ENCODE measurements at regions not wholly inside any gene's neighbourhood (a gene's known extent, or its start where the extent isn't known, plus 50 kb on each side); places are given as distances from the start of the nearest gene placed in this dataset.

DNA sequence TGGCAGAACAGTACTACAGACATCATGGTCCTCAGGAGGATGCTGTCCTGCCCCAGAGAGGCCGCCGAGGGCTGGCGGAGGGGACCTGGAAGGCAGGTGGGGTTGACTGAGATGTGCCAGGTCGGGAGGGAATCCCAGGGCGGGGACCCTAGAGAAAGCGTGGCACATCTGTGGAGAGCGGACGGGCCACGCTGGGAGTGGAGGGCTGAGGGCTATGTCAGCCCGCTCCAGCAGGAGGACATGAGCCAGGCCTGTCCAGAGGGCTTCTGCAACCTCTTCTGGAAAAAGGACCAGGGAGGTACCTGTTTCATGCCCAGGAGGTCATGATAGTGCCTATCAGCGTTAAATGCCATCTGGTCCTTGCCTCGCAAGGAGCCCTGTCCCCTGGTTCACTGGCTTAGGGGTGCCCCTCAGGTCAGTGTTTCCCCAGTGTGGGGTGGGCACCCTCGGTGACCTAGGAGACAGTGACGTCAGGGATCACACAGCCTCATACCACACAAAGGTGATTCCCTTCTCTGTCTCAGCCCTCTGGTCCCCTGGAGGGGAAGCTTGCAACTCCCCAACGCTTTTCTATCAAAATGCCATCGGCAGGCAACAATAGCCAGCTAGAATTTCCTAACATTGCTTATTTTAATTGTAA is 103.6 kb upstream of the IER5L start:
- no peak for DNase-seq

DNA sequence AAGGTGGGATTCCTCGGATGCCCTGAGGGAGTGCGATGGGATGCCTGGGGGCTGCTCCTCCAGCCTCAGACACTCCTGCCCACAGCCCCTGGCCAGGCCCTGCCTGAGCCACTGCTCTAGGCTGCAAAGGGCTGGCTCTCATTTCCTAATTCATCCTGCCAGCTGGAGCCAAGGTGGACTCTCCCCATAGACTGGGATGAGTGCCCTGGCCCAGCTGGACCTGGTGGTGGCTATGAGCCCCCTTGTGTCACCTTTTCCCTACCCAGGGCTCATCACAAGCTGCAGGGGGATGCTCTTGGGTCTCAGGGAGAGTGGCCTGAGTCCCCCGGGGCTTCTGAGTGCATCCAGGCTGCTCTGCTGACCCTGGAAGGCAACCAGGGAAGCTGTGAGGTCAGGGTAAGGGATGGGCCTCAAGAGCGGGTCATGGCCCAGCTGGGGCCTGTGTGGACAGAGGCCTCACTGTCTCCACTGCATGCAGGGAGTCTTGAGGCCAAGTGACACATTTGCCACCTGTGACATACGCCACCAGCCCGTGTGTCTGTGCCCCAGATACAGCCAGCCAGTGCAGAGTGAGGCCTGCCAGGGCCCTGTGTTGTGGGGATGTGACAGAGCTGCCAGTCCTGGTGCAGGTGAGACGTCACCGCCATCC is 102.7 kb upstream of the IER5L start:
- no peak for DNase-seq

DNA sequence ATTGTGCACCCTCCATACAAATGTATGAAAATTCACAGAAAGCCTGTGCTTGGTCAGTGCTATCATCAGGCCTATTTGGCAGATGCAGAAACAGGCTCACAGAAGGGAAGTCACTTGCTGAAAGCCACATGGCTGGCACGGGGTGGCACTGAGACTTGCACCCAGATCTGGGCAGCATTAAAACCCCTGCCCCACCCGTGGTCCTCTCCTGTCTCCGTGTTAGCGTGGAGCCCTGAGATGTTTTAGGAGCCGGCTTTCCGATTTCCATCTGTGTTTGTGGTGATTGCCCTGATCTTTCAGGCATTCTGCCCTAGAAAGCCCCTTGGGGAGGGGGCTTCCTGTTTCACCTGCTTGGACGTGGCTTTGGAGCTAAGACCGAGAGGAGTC is 102.2 kb upstream of the IER5L start:
- no peak for DNase-seq

DNA sequence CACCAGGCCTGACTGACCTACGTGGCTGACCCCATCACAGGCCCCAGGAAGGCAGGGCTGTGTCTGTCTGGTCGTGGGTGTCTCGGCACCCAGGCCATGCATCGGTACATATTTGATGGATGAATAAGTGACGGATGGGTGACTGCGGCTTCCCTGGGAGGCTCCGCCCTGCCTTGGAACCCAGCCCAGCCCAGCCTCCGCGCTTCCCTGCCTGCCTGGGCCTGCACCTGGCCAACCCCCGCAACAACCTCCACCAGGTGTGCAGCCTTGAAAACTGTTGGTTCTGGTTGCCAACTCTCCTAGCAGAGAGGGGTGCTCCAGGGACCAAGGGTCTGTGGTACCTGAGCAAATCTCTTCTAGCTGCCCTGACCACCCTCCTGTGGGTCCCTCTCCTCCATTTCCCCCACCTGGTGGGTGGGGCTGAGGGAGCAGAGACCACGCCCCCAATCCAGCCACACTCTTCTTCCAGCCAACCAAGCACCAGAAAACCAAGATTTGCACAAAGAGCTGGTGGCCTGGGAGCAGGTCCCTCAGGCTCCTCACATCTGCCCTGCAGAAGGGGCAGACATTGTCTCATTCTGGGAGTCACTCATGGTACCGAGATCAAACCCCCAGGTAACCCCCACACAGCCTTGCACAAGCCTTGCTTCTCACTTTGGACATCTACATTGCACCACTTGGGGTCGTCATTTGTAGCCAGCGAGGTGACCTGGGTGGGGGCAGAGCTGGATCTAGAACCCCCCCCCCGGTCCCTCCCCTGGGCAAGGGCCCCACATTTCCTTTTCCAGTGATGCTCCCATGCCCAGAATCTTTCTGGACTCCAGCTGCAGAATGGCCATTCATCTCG is 100.6 kb upstream of the IER5L start:
- DNase-seq, result peak; percentile 38

DNA sequence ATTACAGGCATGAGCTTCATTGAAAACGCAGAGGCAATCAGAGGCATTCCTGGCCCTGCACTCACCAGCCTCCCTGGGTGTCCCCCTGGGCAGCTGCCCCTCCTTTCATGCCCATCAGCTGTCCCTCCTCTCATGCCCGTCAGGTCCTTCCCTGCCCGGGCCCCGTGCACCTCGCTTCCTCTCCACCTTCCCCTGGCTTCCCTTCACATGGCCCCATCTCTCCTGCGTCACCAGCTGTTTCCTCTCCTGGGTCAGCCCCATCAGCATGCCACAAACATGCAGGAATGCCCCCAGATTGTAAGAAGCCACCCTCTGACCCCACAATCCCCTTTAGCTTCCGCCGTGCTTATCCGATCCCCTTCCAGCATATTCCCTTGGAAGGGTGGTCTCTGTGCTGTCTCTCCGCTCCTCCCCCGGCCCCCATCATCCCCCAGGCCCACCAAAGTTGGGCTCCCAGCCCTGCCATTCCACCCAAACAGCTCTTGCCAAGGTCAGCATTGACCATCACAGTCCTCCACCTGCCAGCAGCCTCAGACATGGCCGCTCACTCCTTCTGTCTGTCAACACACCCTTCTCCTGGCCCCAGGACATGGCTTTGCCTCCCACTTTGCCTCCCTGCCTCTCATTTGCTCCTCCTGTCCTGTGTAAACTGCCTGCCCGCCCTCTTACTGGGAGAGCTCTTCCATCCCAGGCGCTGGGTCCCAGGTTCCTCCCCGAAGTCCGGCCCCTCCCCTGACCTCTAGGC is 98.6 kb upstream of the IER5L start:
- no peak for DNase-seq

DNA sequence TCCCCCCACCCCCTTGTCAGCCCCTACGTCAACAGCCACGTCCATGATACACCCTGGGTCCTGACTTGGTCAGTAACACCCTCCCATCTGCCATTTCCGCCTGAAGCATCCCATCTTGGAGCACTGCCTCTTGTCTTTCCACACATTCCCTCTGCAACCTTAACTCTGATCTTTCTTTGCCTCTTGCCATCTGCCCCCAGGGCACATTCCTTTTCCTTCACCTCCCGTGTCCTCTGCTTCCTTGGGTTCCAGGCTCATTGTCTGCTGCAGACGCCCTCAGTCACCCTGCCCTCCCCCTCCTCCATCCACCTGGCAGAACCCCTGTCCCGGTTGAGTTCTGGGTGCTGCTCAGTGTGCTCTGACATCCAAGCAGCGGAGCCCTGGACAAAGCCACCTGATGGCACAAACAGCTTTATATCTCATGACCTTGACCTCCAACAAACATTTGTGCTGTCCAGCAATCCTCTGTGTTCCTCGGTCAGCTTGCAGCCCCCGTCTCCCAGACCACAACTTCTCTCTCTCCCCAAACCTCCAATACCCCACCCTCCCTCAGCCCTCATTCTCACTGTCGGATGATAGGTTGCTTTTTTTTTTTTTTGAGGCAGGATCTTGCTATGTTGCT is 97.7 kb upstream of the IER5L start:
- no peak for DNase-seq

DNA sequence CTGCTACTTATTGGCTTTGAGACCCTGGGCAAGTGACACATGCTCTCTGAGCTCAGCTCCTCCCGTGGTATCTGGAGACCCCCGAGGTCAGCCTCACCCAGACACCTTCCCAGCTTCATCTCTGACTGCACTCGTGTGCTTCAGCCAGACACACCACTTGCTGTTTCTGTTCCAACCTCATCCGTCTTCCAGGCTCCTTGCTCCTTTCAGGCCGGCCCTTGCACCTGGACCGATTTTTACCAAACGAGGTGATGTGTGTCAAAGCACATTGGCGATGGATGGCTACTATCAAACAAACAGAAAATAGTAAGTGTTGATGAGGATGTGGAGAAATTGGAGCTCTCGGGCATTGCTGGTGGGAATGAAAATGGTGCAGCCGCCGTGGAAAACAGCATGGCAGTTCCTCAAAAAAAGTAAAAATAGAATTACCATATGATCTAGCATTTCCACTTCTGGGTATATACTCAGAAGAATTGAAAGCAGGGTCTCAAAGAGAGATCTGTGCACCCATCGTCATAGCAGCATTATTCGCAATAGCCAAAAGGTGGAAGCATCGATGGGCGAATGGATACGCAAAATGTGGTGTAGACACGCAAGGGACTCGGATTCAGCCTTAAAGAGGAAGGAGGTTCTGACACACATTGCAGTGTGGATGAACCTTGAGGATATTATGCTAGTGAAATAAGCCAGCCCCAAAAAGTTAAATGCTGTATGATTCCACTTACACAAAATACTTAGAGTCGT is 96.1 kb upstream of the IER5L start:
- no peak for DNase-seq

DNA sequence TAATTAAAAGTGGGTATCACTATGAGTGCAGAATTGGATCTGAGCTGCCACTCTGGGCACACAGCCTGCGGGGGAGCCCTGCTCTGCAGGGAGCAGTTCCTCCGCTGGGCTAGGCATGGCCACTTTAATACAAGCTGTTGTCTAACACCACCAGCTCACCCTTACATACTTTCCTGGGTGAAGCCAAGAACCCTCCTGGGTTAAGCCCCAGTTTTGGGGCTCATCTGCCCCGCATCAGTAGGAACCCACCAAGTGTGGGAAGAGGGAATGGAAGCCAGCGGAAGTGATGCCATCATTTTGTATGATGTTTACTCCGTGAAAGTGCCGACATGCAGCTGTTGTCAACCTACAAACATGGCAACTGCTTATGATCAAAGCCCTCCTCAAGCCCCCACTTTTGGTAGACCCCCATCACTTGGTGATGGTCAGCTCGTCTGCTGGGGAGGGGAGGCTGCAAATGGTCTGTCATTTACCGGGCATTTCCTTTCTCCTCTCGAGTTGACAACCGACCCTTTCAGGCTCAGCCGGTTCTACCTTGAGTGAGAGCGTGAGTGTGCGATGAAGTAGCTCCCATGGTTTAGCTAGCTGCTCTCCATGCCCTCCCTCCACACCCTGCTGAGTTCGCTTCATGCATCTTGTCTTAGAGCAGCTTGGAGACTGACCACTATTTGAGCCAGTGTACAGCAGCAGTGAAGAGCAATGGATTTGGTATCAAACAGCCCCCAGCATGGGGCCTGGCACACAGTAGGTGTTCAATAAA is 95.3 kb upstream of the IER5L start:
- no peak for DNase-seq

DNA sequence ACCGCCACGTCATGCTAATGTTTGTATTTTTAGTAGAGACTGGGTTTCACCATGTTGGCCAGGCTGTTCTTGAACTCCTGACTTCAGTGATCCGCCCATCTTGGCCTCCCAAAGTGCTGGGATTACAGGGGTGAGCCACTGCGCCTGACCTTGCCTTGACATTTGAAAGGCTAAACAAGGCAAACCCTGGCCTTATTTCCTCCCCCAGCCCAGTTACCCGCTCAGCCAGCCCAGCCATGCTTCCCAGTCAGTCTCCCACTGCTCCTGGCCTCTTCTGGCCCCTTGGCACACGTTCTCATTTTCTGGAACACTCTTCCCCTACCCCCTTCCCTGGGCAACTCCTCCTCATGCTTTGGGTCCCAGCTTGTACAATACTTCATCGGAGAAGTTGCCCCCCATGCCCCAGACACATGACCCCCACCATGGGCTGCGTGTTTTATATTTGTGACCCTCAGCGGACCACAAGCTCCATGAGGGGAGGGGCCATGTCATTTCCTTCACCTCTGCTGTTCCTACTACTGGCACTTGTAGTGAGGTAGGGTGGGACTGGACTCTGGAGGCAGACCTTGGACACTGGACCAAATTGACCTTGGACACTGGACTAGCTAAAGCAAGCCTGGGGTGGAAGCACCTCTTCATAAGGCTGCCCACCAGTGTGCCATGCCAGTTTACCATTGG is 94.4 kb upstream of the IER5L start:
- DNase-seq, result no peak

DNA sequence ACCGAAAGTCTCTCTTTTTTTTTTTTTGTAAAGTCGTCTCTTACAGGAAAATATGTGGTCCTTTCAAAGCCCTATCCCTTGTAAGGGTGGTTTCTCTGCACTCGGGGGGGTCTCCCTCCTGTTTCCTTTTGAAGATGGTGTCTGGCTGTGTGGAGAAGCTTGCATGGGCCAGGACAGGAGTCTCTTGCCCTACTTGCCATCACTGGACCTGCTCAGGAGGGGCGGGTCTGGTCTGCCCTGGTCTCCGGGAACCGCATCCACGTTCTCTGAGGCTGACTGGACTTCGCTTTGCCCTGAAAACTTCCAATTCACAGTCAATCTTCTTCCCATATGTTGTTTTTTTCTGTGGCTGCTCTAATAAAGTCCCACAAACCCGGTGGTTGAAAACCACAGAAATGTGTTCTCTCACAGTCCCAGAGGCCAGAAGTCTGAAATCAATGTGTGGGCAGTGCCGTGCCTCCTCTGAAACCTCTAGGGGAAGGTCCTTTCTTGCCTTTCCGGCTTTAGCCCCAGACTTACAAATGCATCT is 92.9 kb upstream of the IER5L start:
- peak; percentile 90 for DNase-seq

DNA sequence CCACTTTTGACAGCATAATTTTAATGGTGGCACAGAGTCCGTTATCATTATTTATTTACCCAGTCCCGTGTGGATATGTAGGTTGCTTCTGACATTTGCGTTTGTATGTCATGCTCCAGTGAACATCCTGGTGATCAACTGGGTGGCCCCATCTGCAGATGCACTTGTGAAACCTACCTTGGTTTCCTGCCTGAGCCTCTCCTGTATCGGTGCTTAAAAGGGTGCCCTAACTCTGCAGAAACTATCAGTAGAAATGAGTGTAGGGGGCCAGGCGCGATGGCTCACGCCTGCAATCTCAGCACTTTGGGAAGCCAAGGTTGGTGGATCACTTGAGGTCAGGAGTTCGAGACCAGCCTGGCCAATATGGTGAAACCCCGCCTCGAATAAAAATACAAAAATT is 92.1 kb upstream of the IER5L start:
- no peak for DNase-seq

DNA sequence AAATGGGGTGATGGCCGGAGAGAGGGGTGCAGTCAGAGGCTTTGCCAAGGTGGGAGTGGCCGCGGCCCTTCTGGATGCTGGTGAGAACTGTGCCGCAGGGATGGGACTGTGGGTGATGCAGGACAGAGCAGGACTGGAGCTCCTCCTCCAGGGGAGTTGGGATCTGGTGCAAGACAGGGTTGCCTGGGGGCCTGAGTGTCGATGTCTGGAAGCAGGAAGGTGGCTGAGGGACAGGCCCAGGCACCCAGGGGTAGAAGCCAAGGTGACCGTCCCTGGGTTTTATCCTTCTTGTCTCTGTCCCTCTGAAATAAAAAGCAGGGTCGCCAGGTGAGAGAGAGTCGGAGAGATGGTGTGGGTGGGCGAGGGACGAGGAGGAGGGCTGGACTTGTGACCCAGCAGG is 89.1 kb upstream of the IER5L start:
- no peak for DNase-seq

DNA sequence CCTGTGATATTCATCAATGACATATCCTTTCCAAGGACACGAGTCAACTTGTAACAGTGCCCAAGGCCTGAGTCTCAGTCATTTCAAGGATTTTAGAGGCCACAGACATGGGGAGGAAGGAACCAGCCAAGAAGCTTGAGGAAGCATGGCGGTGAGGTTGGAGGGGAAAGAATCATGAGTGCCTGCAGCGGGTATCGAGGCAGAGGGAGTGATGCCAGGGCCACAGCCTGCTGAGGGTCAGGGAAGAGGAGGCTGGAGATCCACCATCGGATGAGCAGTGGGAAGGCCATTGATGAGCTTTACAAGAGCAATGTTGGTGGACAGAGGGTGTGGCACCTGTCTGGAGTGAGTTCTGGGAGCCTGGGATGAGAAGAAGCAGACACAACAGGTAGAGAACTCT is 88.5 kb upstream of the IER5L start:
- no peak for DNase-seq

DNA sequence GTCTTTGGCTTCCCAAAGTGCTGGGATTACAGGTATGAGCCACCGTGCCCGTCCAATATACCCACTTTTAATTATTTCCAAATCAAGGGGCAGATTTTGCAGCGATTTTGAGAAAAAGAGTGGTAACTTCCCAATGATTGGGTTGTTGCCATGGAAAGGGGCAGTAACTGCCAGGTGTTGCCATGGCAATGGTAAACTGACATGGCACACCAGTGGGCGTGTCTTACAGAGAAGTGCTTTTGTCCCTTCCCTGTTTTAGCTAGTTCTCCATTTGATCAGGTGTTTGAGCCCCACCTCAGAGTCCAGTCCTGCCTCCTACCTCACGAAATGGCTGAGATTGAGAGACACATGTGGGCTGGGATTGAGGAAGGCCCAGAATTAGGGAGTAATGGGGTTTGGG is 86.3 kb upstream of the IER5L start:
- DNase-seq, result no peak

DNA sequence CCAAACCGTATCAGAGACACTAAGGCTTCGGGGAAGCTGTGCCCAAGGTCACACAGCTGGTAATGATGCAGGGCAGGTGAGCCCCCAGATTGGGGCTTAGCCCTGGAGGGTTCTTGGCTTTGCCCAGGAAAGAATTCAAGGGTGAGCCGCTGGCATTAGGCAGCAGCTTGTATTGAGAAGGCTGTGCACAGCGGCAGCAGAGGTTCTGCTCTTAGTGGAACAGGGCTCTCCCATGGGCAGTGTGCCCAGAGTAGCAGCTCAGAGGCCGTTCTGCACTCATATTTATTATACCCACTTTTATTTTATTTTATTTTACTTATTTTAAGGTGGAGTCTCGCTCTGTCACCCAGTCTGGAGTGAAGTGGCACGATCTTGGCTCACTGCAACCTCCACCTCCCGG is 85.8 kb upstream of the IER5L start:
- no peak for DNase-seq

DNA sequence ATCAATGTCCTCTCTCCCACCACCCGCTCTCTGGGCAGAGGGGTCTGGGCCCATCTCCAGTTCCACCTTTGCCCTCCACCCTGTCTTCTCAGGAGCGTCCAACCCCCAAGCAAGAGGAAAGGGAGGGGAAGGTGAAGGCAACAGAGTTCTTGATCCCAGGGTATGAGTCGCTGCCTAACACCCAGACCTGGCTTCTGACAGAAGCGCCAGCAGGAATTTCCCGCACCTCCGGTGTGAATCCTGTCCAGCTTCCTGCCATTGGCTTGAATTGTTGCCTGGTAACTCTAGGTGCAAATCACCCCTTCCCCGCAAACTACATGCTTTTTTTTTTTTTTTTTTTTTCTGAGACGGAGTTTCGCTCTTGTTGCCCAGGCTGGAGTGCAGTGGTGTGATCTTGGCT is 84.2 kb upstream of the IER5L start:
- DNase-seq, result no peak

DNA sequence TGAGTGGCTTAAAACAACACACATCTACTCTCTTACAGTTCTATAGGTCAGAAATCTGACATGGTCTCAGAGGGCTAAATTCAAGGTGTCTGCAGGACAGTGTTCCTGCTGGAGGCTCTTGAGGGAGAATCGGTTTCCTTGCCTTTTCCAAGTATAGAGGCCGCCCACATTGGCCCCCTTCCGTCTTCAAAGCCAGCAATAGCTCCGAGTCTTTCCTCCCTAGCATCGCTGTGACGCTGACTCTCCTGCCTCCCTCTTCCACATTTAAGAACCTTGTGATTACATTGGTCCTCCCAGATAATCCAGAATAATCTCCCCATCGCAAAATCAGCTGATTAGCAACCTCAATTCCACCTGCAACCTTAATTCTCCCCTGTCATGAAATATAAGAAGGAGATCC is 81.3 kb upstream of the IER5L start:
- no peak for DNase-seq

DNA sequence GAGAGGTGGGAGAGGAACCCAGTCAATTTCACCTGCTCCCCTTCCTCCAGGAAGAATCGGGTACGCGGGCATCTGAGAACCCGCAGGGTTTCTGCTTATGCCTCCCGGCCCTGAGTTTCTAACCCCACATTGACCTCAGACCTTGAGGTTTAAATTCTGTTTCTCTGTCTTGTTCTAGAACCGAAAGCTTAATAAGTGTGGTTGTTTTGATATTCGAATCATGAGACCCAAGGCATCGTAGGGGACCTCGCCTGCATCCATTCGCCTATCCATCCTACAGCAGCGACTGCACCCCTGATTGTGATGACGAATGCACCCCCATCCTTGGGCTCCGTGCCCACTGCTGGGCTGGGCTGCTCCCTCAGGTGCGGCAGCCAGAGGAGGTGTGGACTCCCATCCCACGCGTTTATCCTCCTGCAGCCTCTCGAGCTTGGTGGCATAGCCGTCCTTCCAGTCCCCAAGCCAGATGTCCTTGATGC is 80.8 kb upstream of the IER5L start:
- no peak for DNase-seq

DNA sequence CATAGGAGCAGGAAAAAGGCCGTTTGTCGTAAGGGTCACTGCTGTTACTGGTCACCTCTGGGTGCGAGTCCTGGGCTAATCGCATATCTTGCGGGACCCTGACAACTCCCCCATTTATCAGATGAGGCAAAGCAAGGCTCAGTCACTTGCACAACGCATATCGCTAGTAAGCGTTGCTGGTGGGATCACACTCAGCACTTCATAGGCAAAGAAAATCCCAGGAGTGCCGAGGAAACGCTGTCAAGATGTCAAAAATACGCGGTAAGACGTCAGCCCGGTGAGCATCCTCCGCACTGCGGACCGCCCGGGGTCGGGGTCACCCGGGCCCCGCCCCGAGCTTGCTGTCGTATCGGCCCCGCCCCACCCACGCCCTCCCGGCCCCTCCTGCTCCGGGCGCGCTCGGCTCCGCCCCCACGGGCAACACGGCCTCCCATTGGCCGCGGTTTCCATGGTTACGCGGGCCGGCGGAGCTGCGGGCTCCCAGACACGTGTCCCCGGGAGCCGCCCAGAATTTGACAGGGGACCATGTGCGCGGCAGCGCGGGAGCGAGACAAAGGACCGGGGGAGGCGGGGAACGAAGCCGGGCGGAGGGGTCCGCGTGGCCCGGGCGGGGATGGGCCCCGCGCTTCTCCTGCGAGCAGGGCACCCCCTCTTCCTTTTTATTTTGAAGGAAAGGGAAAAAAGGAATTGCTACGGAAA is 80.2 kb upstream of the IER5L start:
- peak; percentile 92 for DNase-seq
